ENCODE measurements at regions not wholly inside any gene's neighbourhood (a gene's known extent, or its start where the extent isn't known, plus 50 kb on each side); places are given as distances from the start of the nearest gene placed in this dataset.

- ATAC-seq = no peak
Observed at GRCh38 chr1:242806324-242806723, 281.8 kb upstream of the PLD5 start.

More at GRCh38 chr1:242806324-242806723, 281.8 kb upstream of the PLD5 start:
- H4K20me1 ChIP-seq (replicated peaks; ENCODE audit: insufficient read depth) = no peaks in the 10 kb centered on the region
- H3K79me2 ChIP-seq (replicated peaks; ENCODE audit: insufficient read depth) = no peaks in the 10 kb centered on the region
- no peaks in the 10 kb centered on the region for H3K27me3 ChIP-seq (ENCODE audit: insufficient read depth)
- Mint-ChIP-seq H3K4me3 (no peak overlapping the region), H3K4me1 (no peaks in the 10 kb centered on the region), H3K9me3 (no peaks in the 10 kb centered on the region), H3K27me3 (ENCODE audit: insufficient read depth, low read depth, poor library complexity) (peaks cover 2% of the 10 kb centered on the region), H3K27ac (no peak overlapping the region), H3K36me3 (ENCODE audit: low read depth) (no peaks in the 10 kb centered on the region)
- no peaks in the 10 kb centered on the region for H3K9me2 ChIP-seq (ENCODE audit: insufficient read depth)
- H3F3A ChIP-seq (replicated peaks; ENCODE audit: low read depth) = no peaks in the 10 kb centered on the region
- H3K4me2 ChIP-seq = no peak overlapping the region
- no peak overlapping the region for H3K27ac ChIP-seq (ENCODE audit: low read depth)
- H3K36me3 ChIP-seq (ENCODE audit: insufficient read depth) = no peaks in the 10 kb centered on the region
- no peaks in the 10 kb centered on the region for H3K4me1 ChIP-seq (ENCODE audit: insufficient read depth)
- no peak overlapping the region for H3K4me3 ChIP-seq
- DNase-seq (ENCODE audit: low spot score) = no peak
- TF ChIP-seq REST (IDR thresholded peaks at IDR 0.05; ENCODE audit: unreplicated experiment) = no peak
- no peak for TF ChIP-seq STAT1 (IDR thresholded peaks at IDR 0.05; ENCODE audit: unreplicated experiment)
- no peak for TF ChIP-seq ZNF114 (CRISPR knock-in tag; IDR thresholded peaks at IDR 0.05)
- no peak for TF ChIP-seq NANOG (IDR thresholded peaks at IDR 0.05; ENCODE audit: borderline replicate concordance)
- no peak for TF ChIP-seq ZNF331 (CRISPR knock-in tag; IDR thresholded peaks at IDR 0.05; ENCODE audit: low read depth)
- no peak for TF ChIP-seq EZH2phosphoT487 (IDR thresholded peaks at IDR 0.05; ENCODE audit: unreplicated experiment)
- no peak for TF ChIP-seq JUNB (IDR thresholded peaks at IDR 0.05; ENCODE audit: unreplicated experiment)
- TF ChIP-seq ZNF462 (CRISPR knock-in tag; IDR thresholded peaks at IDR 0.05) = no peak
- TF ChIP-seq ETS1 (IDR thresholded peaks at IDR 0.05) = no peak
- TF ChIP-seq POLR2AphosphoS5 (IDR thresholded peaks at IDR 0.05; ENCODE audit: low read depth) = no peak
- no peak for TF ChIP-seq CREB1 (CRISPR knock-in tag; IDR thresholded peaks at IDR 0.05; ENCODE audit: low read depth)
- no peak overlapping the region for H2AFZ ChIP-seq

Measured in GM23338 (cell line).